ENCODE measurements at regions not wholly inside any gene's neighbourhood (a gene's known extent, or its start where the extent isn't known, plus 50 kb on each side); places are given as distances from the start of the nearest gene placed in this dataset.

- Mint-ChIP-seq H3K36me3 (ENCODE audit: low read depth) (no peaks in the 10 kb centered on the region), H3K4me1 (no peaks in the 10 kb centered on the region), H3K4me3 (no peak overlapping the region), H3K9me3 (no peaks in the 10 kb centered on the region), H3K27ac (no peak overlapping the region), H3K27me3 (ENCODE audit: low read depth, poor library complexity) (peaks cover 3% of the 10 kb centered on the region)
- no peak for DNase-seq
- no peak for TF ChIP-seq CTCF (IDR thresholded peaks at IDR 0.05)
These were observed 1633.9 kb downstream of the GRIK2 start for GRCh38 chr6:103027271-103027931.

GRCh38 chr6:103018426-103018825 is 1624.9 kb downstream of the GRIK2 start:
- DNase-seq = no peak
- Mint-ChIP-seq H3K9me3 (no peaks in the 10 kb centered on the region), H3K4me1 (no peaks in the 10 kb centered on the region)

GRCh38 chr6:103017878-103018277 is 1624.4 kb downstream of the GRIK2 start:
- H3K9me3 Mint-ChIP-seq = no peaks in the 10 kb centered on the region
- DNase-seq = no peak
- H3K27me3 Mint-ChIP-seq (ENCODE audit: low read depth, poor library complexity) = no peaks in the 10 kb centered on the region

More at GRCh38 chr6:103018426-103018825, 1624.9 kb downstream of the GRIK2 start:
- Mint-ChIP-seq H3K27ac (no peak overlapping the region), H3K27me3 (ENCODE audit: low read depth, poor library complexity) (no peaks in the 10 kb centered on the region), H3K36me3 (ENCODE audit: low read depth) (no peaks in the 10 kb centered on the region), H3K4me3 (no peak overlapping the region)
- TF ChIP-seq CTCF (IDR thresholded peaks at IDR 0.05) = no peak

GRCh38 chr6:103011605-103012004 is 1618.1 kb downstream of the GRIK2 start:
- H3K4me1 Mint-ChIP-seq = peaks cover 5% of the 10 kb centered on the region
- no peaks in the 10 kb centered on the region for H3K36me3 Mint-ChIP-seq (ENCODE audit: low read depth)
- no peak overlapping the region for H3K4me3 Mint-ChIP-seq
- TF ChIP-seq CTCF (IDR thresholded peaks at IDR 0.05) = no peak
- H3K27ac Mint-ChIP-seq = no peak overlapping the region
- DNase-seq = no peak
- no peaks in the 10 kb centered on the region for H3K27me3 Mint-ChIP-seq (ENCODE audit: low read depth, poor library complexity)
- H3K9me3 Mint-ChIP-seq = peaks cover 13% of the 10 kb centered on the region

More at GRCh38 chr6:103017878-103018277, 1624.4 kb downstream of the GRIK2 start:
- H3K27ac Mint-ChIP-seq = no peak overlapping the region
- no peak for TF ChIP-seq CTCF (IDR thresholded peaks at IDR 0.05)
- no peak overlapping the region for H3K4me3 Mint-ChIP-seq
- H3K36me3 Mint-ChIP-seq (ENCODE audit: low read depth) = no peaks in the 10 kb centered on the region
- no peaks in the 10 kb centered on the region for H3K4me1 Mint-ChIP-seq

- peaks cover 49% of the 10 kb centered on the region for H3K9me3 Mint-ChIP-seq
- H3K4me3 Mint-ChIP-seq = no peak overlapping the region
- H3K27ac Mint-ChIP-seq = peak overlapping the region; percentile 73
- DNase-seq = no peak
- H3K36me3 Mint-ChIP-seq (ENCODE audit: low read depth) = peaks cover 15% of the 10 kb centered on the region
- H3K27me3 Mint-ChIP-seq (ENCODE audit: low read depth, poor library complexity) = no peaks in the 10 kb centered on the region
- H3K4me1 Mint-ChIP-seq = peaks cover 25% of the 10 kb centered on the region
- no peak for TF ChIP-seq CTCF (IDR thresholded peaks at IDR 0.05)
These were observed 1608.8 kb downstream of the GRIK2 start for GRCh38 chr6:103002282-103002681.

GRCh38 chr6:103001724-103002123 is 1608.2 kb downstream of the GRIK2 start:
- H3K27me3 Mint-ChIP-seq (ENCODE audit: low read depth, poor library complexity) = no peaks in the 10 kb centered on the region
- TF ChIP-seq CTCF (IDR thresholded peaks at IDR 0.05) = no peak
- peaks cover 43% of the 10 kb centered on the region for H3K9me3 Mint-ChIP-seq
- peak overlapping the region; percentile 96 for H3K27ac Mint-ChIP-seq
- peaks cover 27% of the 10 kb centered on the region for H3K4me1 Mint-ChIP-seq
- DNase-seq = no peak
- no peak overlapping the region for H3K4me3 Mint-ChIP-seq
- H3K36me3 Mint-ChIP-seq (ENCODE audit: low read depth) = peaks cover 15% of the 10 kb centered on the region

All from nephron progenitor cell (in vitro differentiated cells).